ENCODE measurements at regions not wholly inside any gene's neighbourhood (a gene's known extent, or its start where the extent isn't known, plus 50 kb on each side); places are given as distances from the start of the nearest gene placed in this dataset.

- TF ChIP-seq CTCF (conservative IDR thresholded peaks at IDR 0.05; ENCODE audit: low read depth, low read length), result no peak
- no peak for TF ChIP-seq MAZ (IDR thresholded peaks at IDR 0.05; ENCODE audit: borderline replicate concordance, low read depth, low read length)
- TF ChIP-seq ELK1 (IDR thresholded peaks at IDR 0.05; ENCODE audit: borderline replicate concordance, low read depth, low read length), result no peak
These were observed 134.1 kb upstream of the TSHZ3 start for GRCh38 chr19:31483226-31483857.

All from IMR-90 (cell line).